ENCODE measurements at regions not wholly inside any gene's neighbourhood (a gene's known extent, or its start where the extent isn't known, plus 50 kb on each side); places are given as distances from the start of the nearest gene placed in this dataset.

DNA sequence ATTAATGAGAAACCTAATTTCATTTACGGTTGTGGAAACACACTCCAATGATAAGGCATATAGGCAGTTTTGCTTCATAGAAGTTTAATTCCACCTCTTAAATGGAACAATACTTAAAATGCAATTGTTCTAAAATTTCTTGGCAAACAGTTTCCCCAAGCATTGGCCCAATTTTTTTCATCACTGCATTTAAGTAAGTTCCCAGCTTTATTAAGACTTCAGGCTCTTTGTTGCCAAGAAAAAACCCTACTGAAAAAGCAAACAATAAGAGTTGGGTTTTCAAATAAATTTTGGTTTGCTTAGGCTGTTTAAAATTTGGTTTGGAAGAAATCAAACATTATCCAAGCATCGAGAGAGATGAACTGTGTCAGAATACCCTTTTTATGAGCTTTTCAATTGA lies 690.9 kb upstream of the NRSN1 start:
- TF ChIP-seq SETDB1 (IDR thresholded peaks at IDR 0.05; ENCODE audit: insufficient read length, low read length) (no peak), ZNF274 (IDR thresholded peaks at IDR 0.05; ENCODE audit: low read length) (no peak), ZNF274 (tag by site-specific recombination; IDR thresholded peaks at IDR 0.05; ENCODE audit: borderline replicate concordance) (no peak), TCF7L2 (IDR thresholded peaks at IDR 0.05; ENCODE audit: borderline replicate concordance, low read depth, low read length) (no peak), ZNF202 (tag by site-specific recombination; IDR thresholded peaks at IDR 0.05; ENCODE audit: borderline replicate concordance) (no peak), ZNF10 (tag by site-specific recombination; IDR thresholded peaks at IDR 0.05) (no peak), IKZF3 (tag by site-specific recombination; IDR thresholded peaks at IDR 0.05) (no peak)
- TF ChIP-seq, protein P1, sequence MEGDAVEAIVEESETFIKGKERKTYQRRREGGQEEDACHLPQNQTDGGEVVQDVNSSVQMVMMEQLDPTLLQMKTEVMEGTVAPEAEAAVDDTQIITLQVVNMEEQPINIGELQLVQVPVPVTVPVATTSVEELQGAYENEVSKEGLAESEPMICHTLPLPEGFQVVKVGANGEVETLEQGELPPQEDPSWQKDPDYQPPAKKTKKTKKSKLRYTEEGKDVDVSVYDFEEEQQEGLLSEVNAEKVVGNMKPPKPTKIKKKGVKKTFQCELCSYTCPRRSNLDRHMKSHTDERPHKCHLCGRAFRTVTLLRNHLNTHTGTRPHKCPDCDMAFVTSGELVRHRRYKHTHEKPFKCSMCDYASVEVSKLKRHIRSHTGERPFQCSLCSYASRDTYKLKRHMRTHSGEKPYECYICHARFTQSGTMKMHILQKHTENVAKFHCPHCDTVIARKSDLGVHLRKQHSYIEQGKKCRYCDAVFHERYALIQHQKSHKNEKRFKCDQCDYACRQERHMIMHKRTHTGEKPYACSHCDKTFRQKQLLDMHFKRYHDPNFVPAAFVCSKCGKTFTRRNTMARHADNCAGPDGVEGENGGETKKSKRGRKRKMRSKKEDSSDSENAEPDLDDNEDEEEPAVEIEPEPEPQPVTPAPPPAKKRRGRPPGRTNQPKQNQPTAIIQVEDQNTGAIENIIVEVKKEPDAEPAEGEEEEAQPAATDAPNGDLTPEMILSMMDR (tag by site-specific recombination; IDR thresholded peaks at IDR 0.05): no peak
